ENCODE measurements at regions not wholly inside any gene's neighbourhood (a gene's known extent, or its start where the extent isn't known, plus 50 kb on each side); places are given as distances from the start of the nearest gene placed in this dataset.

DNA sequence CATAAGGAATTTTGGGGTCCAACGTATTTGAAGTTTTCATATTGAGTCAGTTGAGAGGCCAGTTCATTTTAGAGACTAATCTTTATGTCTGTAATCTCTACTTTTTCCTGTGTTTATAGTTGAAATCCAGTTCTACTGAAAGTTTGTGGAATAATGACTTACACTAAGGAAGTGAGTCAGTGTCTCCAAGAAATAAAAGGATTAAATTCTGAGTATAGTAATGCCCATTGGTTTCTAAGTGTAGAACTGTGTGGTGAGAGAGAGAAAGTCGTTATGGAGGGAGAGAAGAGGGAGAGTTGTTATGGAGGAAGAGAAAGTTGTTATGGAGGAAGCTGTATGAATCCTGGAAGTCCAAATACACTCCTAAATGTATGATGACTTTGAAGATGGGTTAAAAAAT, 264.6 kb upstream of the HAND2 start:
- TF ChIP-seq, protein P1, sequence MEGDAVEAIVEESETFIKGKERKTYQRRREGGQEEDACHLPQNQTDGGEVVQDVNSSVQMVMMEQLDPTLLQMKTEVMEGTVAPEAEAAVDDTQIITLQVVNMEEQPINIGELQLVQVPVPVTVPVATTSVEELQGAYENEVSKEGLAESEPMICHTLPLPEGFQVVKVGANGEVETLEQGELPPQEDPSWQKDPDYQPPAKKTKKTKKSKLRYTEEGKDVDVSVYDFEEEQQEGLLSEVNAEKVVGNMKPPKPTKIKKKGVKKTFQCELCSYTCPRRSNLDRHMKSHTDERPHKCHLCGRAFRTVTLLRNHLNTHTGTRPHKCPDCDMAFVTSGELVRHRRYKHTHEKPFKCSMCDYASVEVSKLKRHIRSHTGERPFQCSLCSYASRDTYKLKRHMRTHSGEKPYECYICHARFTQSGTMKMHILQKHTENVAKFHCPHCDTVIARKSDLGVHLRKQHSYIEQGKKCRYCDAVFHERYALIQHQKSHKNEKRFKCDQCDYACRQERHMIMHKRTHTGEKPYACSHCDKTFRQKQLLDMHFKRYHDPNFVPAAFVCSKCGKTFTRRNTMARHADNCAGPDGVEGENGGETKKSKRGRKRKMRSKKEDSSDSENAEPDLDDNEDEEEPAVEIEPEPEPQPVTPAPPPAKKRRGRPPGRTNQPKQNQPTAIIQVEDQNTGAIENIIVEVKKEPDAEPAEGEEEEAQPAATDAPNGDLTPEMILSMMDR (IDR thresholded peaks at IDR 0.05; ENCODE audit: insufficient read depth, low read length, poor library complexity, severe bottlenecking), result no peak
- Histone ChIP-seq H3K4me3 (ENCODE audit: low read depth, low read length) (no peak overlapping the region), H3K27me3 (ENCODE audit: control insufficient read depth, insufficient read depth, low read length) (no peaks in the 10 kb centered on the region), H3K36me3 (ENCODE audit: control insufficient read depth, insufficient read depth, low read length) (no peaks in the 10 kb centered on the region)
- DNase-seq (ENCODE audit: low read depth), result no peak

DNA sequence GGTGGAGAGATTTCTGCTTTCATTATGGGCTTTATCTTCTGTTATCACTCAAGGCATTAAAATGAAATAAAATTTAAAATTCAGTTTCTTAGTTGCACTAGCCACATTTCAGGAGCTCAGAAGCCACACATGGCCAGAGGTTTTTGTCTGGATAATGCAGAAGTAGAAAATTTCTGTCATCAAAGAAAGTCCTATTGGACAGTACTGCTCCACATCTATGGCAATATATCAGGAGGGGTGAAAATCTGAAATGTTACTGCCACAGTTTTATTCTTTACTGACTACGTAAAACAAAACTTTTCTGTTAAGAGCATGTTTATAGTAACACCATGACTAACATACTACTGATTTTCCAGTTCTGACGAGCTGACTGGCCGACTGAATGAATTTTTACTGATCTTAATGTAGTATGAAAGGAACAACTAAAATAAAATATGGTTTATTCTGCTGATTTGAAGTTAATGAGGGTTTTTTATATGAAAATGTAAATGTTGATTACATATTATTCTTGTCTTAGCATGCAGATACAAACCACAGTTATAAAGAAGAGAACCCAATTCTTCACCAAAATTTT, 264.0 kb upstream of the HAND2 start:
- no peaks in the 10 kb centered on the region for H3K36me3 ChIP-seq (ENCODE audit: control insufficient read depth, insufficient read depth, low read length)
- no peak for DNase-seq (ENCODE audit: low read depth)
- no peaks in the 10 kb centered on the region for H3K27me3 ChIP-seq (ENCODE audit: control insufficient read depth, insufficient read depth, low read length)
- TF ChIP-seq, protein P1 (IDR thresholded peaks at IDR 0.05; ENCODE audit: insufficient read depth, low read length, poor library complexity, severe bottlenecking), result no peak
- no peak overlapping the region for H3K4me3 ChIP-seq (ENCODE audit: low read depth, low read length)

DNA sequence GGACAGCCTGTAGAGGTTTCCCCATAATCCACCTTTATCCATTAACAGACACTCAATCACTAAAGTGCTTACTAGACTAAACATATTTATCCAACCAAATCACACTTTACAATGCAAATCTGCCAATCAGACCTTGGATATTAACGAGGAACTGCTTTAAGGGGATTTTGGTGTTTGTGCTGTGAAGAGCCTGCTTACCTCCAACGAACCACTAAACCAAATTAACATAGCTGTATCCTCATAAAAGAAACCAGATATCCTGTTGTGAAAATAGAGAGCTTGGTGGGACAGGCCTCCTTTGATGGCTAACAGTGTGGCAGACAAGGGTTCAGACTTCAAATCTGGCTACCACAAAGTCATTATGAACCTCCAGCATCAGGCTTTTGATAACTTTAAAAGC, 252.6 kb upstream of the HAND2 start:
- Histone ChIP-seq H3K4me3 (ENCODE audit: low read depth, low read length) (no peak overlapping the region), H3K27me3 (ENCODE audit: control insufficient read depth, insufficient read depth, low read length) (no peaks in the 10 kb centered on the region), H3K36me3 (ENCODE audit: control insufficient read depth, insufficient read depth, low read length) (no peaks in the 10 kb centered on the region)
- TF ChIP-seq, protein P1 (IDR thresholded peaks at IDR 0.05; ENCODE audit: insufficient read depth, low read length, poor library complexity, severe bottlenecking), result no peak
- DNase-seq (ENCODE audit: low read depth), result no peak

DNA sequence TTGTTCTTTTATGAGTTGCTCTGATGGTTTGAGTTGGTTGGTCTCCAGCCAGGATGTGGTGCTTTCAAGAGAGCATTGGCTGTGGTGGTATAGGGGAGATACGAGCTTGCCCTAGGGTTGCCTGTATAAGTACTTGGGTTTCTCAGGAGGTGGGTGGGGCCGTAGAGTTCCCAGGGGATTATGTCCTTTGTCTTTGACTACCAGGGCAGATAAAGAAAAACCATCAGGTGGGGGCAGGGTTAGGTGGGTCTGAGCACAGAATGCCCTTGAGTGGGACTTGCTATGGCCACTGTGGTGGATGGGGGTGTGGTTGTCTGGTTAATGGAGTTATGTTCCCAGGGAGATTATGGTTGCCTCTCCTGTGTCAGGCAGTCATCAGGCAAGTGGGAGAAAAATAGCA, 247.9 kb upstream of the HAND2 start:
- no peak for DNase-seq (ENCODE audit: low read depth)
- no peak overlapping the region for H3K4me3 ChIP-seq (ENCODE audit: low read depth, low read length)
- no peaks in the 10 kb centered on the region for H3K36me3 ChIP-seq (ENCODE audit: control insufficient read depth, insufficient read depth, low read length)
- no peaks in the 10 kb centered on the region for H3K27me3 ChIP-seq (ENCODE audit: control insufficient read depth, insufficient read depth, low read length)
- TF ChIP-seq, protein P1 (IDR thresholded peaks at IDR 0.05; ENCODE audit: insufficient read depth, low read length, poor library complexity, severe bottlenecking), result no peak

DNA sequence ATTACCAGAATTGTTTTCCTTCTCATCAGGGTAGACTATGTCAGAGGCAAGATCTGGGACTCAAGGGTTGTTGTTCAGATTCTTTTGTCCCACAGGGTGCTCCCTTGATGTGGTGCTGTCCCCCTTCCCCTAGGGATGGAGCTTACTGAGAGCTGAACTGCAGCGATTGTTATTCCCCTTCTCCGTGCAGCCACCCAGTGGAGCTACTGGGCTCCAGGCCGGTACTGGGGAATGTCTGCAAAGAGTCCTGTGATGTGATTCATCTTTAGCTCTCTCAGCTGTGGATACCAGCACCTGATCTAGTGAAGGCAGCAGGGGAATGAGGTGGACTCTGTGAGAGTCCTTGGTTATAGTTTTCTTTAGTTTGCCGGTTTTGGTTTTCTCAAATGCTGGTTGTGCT, 247.4 kb upstream of the HAND2 start:
- Histone ChIP-seq H3K36me3 (ENCODE audit: control insufficient read depth, insufficient read depth, low read length) (no peaks in the 10 kb centered on the region), H3K4me3 (ENCODE audit: low read depth, low read length) (no peak overlapping the region), H3K27me3 (ENCODE audit: control insufficient read depth, insufficient read depth, low read length) (no peaks in the 10 kb centered on the region)
- no peak for DNase-seq (ENCODE audit: low read depth)
- TF ChIP-seq, protein P1 (IDR thresholded peaks at IDR 0.05; ENCODE audit: insufficient read depth, low read length, poor library complexity, severe bottlenecking), result no peak

DNA sequence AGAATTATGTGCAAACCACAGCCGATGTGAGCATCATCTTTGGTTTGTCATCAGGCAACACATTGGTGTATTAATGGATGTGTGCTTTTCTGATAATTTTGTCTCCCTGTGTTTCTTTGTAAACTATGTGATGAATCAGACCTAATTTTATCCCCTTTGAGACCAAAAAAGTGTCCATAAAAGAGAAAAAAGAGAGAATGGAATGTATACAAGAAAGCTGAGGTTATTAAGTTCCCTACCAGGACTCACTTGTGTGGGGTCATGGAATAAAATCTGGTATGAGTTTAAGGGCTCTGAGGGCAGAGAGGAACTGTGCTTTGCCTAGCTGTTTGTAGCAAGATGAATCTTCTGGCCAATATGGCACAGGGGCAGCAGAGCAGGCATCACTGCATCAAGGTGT, 239.5 kb upstream of the HAND2 start:
- Histone ChIP-seq H3K27me3 (ENCODE audit: control insufficient read depth, insufficient read depth, low read length) (no peaks in the 10 kb centered on the region), H3K4me3 (ENCODE audit: low read depth, low read length) (no peak overlapping the region), H3K36me3 (ENCODE audit: control insufficient read depth, insufficient read depth, low read length) (no peaks in the 10 kb centered on the region)
- no peak for DNase-seq (ENCODE audit: low read depth)
- TF ChIP-seq, protein P1 (IDR thresholded peaks at IDR 0.05; ENCODE audit: insufficient read depth, low read length, poor library complexity, severe bottlenecking), result no peak
